Kidney tubule cell (primary cell): ENCODE measurements at regions not wholly inside any gene's neighbourhood (a gene's known extent, or its start where the extent isn't known, plus 50 kb on each side); places are given as distances from the start of the nearest gene placed in this dataset.
A peak's percentile ranks its signal among the peaks of the same experiment; 100 is the strongest.

Source experiments
- DNase-seq: peaks from one replicate; pipeline ENCODE4 v3.0.0-alpha.2; 2018; ENCODE audit warnings: low spot score

DNA sequence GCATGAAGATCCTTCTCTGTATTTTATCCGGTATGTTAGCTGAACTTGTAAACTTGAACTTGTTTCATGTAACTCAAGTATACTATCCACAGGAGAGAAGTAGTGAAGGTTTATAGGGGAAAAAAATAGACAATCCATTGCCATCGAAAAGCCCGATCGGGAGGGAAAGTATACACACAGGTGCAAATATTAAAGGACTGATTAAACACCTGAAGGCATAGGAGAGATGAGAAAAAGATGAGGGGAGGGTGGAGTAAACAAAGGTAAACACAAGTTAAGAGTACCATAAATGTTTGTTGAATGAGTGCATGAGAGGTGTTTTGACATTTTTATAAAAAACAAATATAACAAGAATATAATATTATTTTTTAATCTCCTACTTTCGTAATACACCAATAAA, 64.3 kb upstream of the CITED2 start:
- DNase-seq, result no peak

DNA sequence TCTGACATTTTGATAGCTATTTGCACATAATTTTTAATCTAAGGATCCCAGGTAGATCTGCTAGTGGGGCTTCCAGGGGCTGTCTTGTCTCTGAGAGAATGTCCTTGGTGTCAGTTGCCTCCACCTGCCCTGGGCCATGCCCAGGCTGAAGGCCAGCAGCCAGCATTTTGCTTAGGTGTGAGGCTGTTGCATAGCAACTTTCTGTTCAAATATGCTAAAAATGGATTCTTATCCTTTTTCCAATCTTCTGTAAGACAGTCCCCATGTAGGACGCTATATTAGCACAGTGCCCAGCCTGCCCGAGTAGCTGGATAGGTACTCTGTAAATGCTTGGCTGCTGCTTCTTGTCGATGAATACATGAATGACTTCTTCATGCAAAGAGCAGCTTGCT, 62.5 kb upstream of the CITED2 start:
- no peak for DNase-seq

DNA sequence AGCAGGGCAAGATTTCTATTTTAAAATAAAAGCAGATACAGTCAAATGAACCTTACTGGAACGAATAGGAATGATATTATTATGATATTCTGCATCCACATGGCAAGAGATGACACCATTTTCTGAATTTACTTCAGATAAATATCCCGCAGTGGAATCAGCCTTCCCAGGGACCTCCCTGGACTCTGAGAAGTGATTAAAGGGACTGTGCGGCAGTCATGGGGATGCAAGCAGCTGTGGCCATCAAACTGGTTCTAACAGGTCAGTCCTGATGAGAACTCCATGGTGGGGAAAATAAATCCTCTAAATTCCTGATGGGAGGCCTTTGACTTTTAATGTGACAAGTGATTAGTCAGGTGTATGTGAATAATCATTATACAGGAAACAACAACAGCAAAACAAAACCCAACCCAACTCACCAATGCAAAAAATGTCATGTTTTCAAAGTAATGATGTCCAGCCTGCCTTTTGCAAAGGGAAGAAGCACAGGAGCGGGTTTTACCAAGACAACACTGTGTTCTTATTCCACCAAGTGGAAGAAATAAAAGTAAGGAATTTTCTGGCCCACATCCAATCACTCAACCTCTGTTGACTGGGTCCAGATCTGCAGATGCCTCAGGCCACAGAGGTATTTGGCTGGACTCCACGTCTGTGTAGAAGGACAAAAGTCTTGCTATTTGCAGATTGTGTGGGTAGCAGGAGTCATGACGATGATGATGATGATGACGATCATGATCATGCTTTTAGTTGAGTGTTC, 61.9 kb upstream of the CITED2 start:
- DNase-seq, result peak; percentile 92

DNA sequence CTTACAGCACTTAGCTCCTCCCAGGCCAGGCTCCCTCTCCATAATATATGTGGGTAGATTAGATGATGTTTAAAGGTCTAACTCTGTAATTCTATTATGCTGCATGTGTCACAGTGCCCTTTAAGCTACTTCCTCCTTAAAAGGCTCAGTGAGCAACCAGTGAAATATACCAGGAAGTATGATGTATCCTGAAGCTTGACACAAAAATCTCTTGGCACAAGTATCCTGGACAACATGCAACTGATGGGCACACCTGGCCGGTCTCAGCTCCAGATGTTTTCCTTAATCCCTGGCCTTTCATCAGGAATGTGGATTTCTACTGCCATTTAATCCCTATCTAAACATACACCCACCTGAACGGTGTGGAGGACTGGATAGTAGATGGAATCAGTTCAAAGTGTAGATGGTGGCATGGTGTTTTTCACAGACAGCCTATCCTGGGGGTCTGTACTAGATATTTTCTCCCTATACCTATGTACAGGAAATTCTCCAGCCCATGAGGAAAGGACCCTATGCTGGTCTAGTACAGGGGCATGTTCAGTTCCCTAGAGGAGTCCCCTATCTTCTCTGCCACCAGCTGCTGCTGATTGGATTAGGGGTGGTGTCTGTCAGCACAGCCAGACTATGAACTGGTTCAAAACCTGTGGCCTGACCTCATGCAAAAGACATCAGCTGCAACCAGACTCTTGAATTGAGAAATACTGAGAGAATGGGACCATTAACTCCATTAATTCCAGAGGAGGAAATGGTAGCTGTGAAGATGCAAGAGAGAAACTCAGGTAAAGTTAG, 59.4 kb upstream of the CITED2 start:
- peak; percentile 88 for DNase-seq

DNA sequence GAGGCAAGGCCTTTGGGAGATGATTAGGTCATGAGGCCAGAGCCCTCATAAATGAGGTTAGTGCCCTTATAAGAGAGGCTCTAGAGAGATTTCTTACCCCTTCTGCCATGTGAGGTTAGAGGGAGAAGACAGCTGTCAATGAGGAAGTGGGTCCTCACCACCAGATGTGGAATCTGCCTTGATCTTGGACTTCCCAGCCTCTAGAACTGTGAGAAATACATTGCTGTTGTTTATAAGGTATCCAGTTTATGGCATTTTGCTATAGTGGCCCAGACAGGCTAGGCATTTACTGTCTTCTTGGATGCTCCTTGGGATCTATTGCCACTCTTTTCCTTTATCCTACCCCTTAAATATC, 57.1 kb upstream of the CITED2 start:
- DNase-seq, result no peak

DNA sequence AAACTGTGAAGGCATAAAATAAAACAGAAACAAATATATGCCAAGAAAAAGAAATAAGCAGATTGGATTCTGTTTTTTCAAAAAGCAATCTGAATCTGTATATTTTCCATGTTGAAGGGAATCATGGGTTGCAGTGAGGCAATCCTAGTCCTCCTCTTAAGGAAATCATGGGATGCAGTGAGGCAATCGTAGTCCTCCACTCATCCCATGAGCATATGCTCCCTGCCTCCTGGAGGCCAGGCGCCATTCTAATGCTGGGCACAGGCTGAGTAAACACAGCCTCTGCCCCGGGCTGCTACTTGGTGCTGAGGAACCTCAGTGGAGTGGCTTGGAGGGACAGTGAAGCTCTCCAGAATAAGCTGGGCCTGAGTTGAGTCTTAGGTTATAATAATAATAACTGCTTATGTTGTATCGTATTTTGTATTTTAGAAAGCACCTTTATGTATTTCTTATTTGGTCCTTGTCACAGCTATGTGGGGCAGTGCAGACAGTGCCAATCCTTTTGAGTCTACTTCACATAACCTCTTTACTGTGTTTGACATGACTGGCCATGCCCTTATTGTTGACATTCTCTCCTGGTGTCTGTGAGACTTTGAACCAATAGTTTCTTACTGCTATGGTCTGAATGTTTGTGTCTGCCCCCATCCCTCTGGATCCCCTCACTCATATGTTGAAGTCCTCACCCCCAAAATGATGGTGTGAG, 56.6 kb upstream of the CITED2 start:
- no peak for DNase-seq

DNA sequence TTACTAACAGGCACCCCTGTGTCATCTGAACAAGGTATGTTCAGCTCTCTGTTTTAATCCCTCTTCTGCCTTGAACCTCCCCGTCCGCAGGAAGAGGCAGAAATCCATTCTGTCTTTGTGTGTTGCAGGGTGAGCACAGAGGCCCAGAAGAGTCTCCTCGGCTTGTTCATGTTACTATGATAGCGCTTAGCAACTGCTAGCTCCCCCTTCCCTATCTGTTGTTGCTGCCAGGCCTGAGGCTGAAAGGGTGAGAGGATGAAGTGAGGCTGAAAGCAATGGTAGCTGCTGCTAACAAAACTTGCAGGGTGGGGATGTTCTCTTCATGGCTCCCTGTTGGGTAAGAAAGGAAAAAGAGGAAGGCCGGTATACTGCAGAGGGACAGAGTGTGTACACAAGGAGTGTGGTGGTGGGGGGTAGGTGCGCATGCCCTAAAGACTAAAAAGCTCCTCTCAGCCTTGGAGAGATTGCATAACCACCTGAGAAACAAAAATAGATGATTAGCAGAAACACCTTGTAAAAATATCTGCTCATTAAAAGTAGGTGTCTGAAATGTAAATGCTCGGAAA, 55.2 kb upstream of the CITED2 start:
- DNase-seq, result no peak

DNA sequence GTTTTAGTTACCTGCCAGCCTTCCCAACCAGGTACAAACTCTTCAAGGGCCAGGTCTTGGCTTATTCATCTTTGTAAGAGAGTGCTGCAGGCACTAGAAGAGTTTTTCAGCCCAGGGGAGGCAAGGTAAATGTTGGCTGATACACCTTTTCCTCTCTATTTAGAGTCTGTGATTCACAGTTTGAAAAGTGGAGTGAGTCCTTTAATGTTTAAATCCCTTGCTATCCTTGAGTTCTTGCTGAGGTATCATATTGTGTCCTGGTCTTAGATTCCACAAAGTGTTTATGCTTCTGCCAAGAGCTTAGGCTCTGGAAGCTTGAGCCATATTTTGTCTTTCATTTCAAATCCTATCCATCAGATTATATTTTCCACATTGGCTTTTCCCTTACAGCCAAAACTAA, 52.8 kb upstream of the CITED2 start:
- no peak for DNase-seq

DNA sequence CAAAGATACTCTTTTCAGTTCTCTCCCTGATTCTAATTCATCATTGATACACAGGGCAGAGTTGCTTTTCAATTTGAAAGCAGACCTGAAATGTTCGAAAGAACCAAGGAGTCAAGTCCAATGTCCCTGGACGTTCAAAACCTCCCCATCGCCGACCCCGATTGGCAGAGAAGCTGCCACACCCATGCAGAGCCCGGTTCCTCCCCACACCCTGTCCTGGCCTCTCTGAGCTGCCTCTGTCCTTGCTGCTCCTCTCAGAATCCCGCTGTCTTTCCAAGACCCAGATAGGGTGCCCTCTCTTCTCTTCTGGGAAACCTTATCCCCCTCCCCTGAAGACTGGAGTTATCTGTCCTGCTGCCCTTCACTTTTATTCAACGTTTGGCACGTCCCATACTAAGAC, 52.3 kb upstream of the CITED2 start:
- DNase-seq, result no peak

DNA sequence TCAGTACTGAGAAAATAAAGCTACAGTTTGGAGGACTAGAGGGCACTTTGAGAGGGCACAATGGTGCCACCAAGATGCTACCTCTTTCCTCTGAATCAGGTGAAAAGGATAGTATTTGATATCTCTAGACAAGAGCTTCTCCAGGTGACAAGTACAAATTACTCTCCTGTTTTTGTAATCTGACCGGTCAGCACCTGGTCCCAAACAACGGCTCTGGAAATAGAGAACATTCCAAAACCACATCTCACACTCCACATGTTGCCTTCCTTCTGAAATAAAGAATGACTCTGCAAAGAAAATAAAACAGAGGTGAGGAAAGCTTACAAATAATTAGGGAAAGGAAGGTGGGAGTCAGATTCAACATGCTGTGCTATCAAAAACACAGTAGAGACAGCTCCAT, 51.3 kb upstream of the CITED2 start:
- DNase-seq, result no peak

DNA sequence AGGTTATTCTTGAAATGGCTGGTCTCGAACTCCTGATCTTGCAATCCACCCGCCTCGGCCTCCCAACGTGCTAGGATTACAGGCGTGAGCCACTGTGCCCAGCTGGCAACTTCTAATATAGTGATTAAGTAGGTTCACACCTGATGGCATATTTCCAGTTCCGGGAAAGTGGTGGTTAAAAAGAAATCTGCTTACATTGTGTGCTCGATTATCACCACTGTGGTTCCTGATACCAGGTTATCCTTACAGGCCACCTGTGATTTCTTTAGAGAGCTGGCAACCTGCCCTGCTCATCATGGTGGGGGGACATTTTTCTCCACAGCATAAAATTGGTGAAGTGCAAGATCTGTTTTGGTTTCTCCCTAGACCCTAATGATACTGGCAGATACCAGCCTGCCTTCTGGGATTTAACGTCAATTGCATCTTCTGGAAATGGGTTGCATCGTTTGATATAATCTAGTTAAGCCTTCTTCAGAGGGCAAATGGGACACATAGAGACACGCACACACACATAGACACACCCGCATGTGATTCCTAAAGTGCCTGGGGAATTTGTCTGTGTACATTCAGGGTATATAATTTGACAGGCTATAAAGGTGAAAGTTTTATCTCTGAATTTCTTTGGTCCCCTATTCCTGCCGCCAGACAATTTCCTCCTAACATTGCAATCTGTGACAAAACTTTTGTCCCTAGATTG, 49.7 kb upstream of the CITED2 start:
- no peak for DNase-seq
